NCI-H446 treated with DMSO at 0.1 percent for 48 hours (cell line): ENCODE measurements at regions not wholly inside any gene's neighbourhood (a gene's known extent, or its start where the extent isn't known, plus 50 kb on each side); places are given as distances from the start of the nearest gene placed in this dataset.
"Not testable (repeated sequence)": the region's sequence is repeated elsewhere in the genome, so short reads cannot be mapped to it uniquely, and the experiment has no call there.

Experiments
- DNase-seq: peaks from one replicate; lab custom pipeline; 2025; lab: John Stamatoyannopoulos, UW

- DNase-seq, result no peak
These were observed 184.2 kb upstream of the TMEM196 start for GRCh38 chr7:19957664-19958063.

- DNase-seq, result not testable (repeated sequence)
These were observed 180.7 kb upstream of the TMEM196 start for GRCh38 chr7:19954166-19954565.

GRCh38 chr7:19953411-19953810 is 180.0 kb upstream of the TMEM196 start:
- not testable (repeated sequence) for DNase-seq

- DNase-seq, result no peak
These were observed 174.7 kb upstream of the TMEM196 start for GRCh38 chr7:19948160-19948559.

- no peak for DNase-seq
These were observed 171.1 kb upstream of the TMEM196 start for GRCh38 chr7:19944363-19945120.

GRCh38 chr7:19939746-19940145 is 166.3 kb upstream of the TMEM196 start:
- DNase-seq, result no peak

GRCh38 chr7:19932549-19933249 is 159.3 kb upstream of the TMEM196 start:
- DNase-seq, result peak; percentile 6

- DNase-seq, result no peak
These were observed 157.4 kb upstream of the TMEM196 start for GRCh38 chr7:19930851-19931250.

GRCh38 chr7:19930051-19930450 is 156.6 kb upstream of the TMEM196 start:
- DNase-seq, result no peak

- DNase-seq, result no peak
These were observed 154.8 kb upstream of the TMEM196 start for GRCh38 chr7:19928247-19928646.

GRCh38 chr7:19920705-19921104 is 147.3 kb upstream of the TMEM196 start:
- no peak for DNase-seq

GRCh38 chr7:19920166-19920565 is 146.7 kb upstream of the TMEM196 start:
- DNase-seq, result peak; percentile 42

GRCh38 chr7:19919261-19920095 is 146.1 kb upstream of the TMEM196 start:
- DNase-seq, result peak; percentile 36

GRCh38 chr7:19916046-19916445 is 142.6 kb upstream of the TMEM196 start:
- peak; percentile 15 for DNase-seq

GRCh38 chr7:19915596-19915995 is 142.2 kb upstream of the TMEM196 start:
- no peak for DNase-seq

GRCh38 chr7:19914866-19915265 is 141.4 kb upstream of the TMEM196 start:
- no peak for DNase-seq

- no peak for DNase-seq
These were observed 126.7 kb upstream of the TMEM196 start for GRCh38 chr7:19900118-19900517.

GRCh38 chr7:19899529-19899928 is 126.1 kb upstream of the TMEM196 start:
- no peak for DNase-seq

- DNase-seq, result not testable (repeated sequence)
These were observed 109.5 kb upstream of the TMEM196 start for GRCh38 chr7:19882893-19883292.

GRCh38 chr7:19872094-19872493 is 98.7 kb upstream of the TMEM196 start:
- DNase-seq, result no peak

- DNase-seq, result no peak
These were observed 97.7 kb upstream of the TMEM196 start for GRCh38 chr7:19871102-19871501.

- no peak for DNase-seq
These were observed 96.6 kb upstream of the TMEM196 start for GRCh38 chr7:19869979-19870378.
